ENCODE measurements at regions not wholly inside any gene's neighbourhood (a gene's known extent, or its start where the extent isn't known, plus 50 kb on each side); places are given as distances from the start of the nearest gene placed in this dataset.

- no peak for DNase-seq (ENCODE audit: low spot score)
- H3K36me3 ChIP-seq (ENCODE audit: control insufficient read depth in 4 of 4, insufficient read depth in 3 of 4, low read depth in 1 of 4, low read length in 3 of 4) = no peaks in the 10 kb centered on the region
- H3K4me1 ChIP-seq (ENCODE audit: control insufficient read depth in 4 of 4, insufficient read depth in 4 of 4, low read length in 3 of 4) = no peaks in the 10 kb centered on the region
- H3K27ac ChIP-seq (ENCODE audit: low read depth in 1 of 2, low read length in 2 of 2) = no peak overlapping the region
- TF ChIP-seq EGR1 (IDR thresholded peaks at IDR 0.05; ENCODE audit: low read depth in 2 of 2) (no peak), JUND (IDR thresholded peaks at IDR 0.05) (no peak), ZBTB33 (IDR thresholded peaks at IDR 0.05) (no peak), FOXA1 (IDR thresholded peaks at IDR 0.05) (no peak), RXRA (IDR thresholded peaks at IDR 0.05) (no peak), NR2F2 (IDR thresholded peaks at IDR 0.05) (no peak), ATF3 (IDR thresholded peaks at IDR 0.05) (no peak), SP1 (IDR thresholded peaks at IDR 0.05) (no peak), FOXA2 (IDR thresholded peaks at IDR 0.05) (no peak), GABPA (IDR thresholded peaks at IDR 0.05 in 1 of 2, conservative IDR thresholded peaks at IDR 0.05 in 1 of 2) (no peak), RAD21 (IDR thresholded peaks at IDR 0.05) (no peak), TAF1 (conservative IDR thresholded peaks at IDR 0.05) (no peak), HNF4A (conservative IDR thresholded peaks at IDR 0.05) (no peak), MAX (IDR thresholded peaks at IDR 0.05) (no peak), YY1 (IDR thresholded peaks at IDR 0.05) (no peak)
- TF ChIP-seq, protein P1, sequence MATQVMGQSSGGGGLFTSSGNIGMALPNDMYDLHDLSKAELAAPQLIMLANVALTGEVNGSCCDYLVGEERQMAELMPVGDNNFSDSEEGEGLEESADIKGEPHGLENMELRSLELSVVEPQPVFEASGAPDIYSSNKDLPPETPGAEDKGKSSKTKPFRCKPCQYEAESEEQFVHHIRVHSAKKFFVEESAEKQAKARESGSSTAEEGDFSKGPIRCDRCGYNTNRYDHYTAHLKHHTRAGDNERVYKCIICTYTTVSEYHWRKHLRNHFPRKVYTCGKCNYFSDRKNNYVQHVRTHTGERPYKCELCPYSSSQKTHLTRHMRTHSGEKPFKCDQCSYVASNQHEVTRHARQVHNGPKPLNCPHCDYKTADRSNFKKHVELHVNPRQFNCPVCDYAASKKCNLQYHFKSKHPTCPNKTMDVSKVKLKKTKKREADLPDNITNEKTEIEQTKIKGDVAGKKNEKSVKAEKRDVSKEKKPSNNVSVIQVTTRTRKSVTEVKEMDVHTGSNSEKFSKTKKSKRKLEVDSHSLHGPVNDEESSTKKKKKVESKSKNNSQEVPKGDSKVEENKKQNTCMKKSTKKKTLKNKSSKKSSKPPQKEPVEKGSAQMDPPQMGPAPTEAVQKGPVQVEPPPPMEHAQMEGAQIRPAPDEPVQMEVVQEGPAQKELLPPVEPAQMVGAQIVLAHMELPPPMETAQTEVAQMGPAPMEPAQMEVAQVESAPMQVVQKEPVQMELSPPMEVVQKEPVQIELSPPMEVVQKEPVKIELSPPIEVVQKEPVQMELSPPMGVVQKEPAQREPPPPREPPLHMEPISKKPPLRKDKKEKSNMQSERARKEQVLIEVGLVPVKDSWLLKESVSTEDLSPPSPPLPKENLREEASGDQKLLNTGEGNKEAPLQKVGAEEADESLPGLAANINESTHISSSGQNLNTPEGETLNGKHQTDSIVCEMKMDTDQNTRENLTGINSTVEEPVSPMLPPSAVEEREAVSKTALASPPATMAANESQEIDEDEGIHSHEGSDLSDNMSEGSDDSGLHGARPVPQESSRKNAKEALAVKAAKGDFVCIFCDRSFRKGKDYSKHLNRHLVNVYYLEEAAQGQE (IDR thresholded peaks at IDR 0.05) = no peak
- TF ChIP-seq, protein P2, sequence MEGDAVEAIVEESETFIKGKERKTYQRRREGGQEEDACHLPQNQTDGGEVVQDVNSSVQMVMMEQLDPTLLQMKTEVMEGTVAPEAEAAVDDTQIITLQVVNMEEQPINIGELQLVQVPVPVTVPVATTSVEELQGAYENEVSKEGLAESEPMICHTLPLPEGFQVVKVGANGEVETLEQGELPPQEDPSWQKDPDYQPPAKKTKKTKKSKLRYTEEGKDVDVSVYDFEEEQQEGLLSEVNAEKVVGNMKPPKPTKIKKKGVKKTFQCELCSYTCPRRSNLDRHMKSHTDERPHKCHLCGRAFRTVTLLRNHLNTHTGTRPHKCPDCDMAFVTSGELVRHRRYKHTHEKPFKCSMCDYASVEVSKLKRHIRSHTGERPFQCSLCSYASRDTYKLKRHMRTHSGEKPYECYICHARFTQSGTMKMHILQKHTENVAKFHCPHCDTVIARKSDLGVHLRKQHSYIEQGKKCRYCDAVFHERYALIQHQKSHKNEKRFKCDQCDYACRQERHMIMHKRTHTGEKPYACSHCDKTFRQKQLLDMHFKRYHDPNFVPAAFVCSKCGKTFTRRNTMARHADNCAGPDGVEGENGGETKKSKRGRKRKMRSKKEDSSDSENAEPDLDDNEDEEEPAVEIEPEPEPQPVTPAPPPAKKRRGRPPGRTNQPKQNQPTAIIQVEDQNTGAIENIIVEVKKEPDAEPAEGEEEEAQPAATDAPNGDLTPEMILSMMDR (IDR thresholded peaks at IDR 0.05; ENCODE audit: low read depth, low read length, missing input control) = no peak
- H3K27me3 ChIP-seq (ENCODE audit: control insufficient read depth in 4 of 4, insufficient read depth in 4 of 4, low read length in 3 of 4) = no peaks in the 10 kb centered on the region
- H3K9me3 ChIP-seq (ENCODE audit: control insufficient read depth in 4 of 4, low read length in 3 of 4) = no peaks in the 10 kb centered on the region
- WGBS = 90% methylated on average over 5 of the region's 5 CpGs
- H3K9ac ChIP-seq (ENCODE audit: low read depth in 1 of 2, low read length in 2 of 2) = no peak overlapping the region
- H3K4me3 ChIP-seq (ENCODE audit: low read depth in 1 of 3, low read length in 3 of 3) = no peak overlapping the region
These were observed 59.4 kb upstream of the NEDD4L start for GRCh38 chr18:57984490-57985115.

All from liver (tissue), 8 donors.